Erythroblast (primary cell): ENCODE measurements at regions not wholly inside any gene's neighbourhood (a gene's known extent, or its start where the extent isn't known, plus 50 kb on each side); places are given as distances from the start of the nearest gene placed in this dataset.

ENCODE experiments used
- GATA1 ChIP-seq: IDR thresholded peaks from 2 replicates; pipeline ENCODE4 v1.6.1; 2011; ENCODE audit warnings: low read depth, mild to moderate bottlenecking, control low read depth, low read length, moderate library complexity
- POLR2A ChIP-seq: IDR thresholded peaks from 2 replicates; pipeline ENCODE4 v1.6.1; 2011; ENCODE audit warnings: mild to moderate bottlenecking, low read length

DNA sequence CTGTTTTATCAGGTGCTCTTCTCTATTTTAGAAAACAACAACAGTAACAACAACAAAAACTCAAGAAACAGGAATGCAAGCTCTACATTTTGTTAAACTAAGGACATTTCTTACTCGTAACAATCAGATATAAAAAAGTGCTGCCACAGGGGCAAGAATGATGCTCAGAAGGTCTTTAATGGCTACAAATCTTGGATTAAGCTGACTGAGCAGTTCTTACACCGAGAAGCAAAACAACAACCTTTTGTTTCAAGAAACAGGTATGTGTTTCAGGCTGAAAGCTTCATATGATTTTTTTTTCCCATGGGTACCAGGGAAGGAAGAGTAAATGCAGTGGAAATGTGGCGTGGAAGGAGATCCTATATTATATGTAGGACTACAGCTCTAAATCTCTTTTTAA is 786.8 kb upstream of the FBXO33 start:
- TF ChIP-seq POLR2A: no peak
- no peak for TF ChIP-seq GATA1
